H1 (cell line): ENCODE measurements at regions not wholly inside any gene's neighbourhood (a gene's known extent, or its start where the extent isn't known, plus 50 kb on each side); places are given as distances from the start of the nearest gene placed in this dataset.

ENCODE experiments used
- CTCF ChIA-PET: fragments of 300-600 bp; sonication (Branson Sonifier 250); formaldehyde crosslinking; loops from one replicate; lab custom pipeline; 2021; ENCODE audit not compliant: partially characterized antibody; lab: Charles Lee
- POLR2A ChIA-PET: fragments of 300-600 bp; sonication (Branson Sonifier 250); formaldehyde crosslinking; loops from one replicate; lab custom pipeline; 2021; ENCODE audit warnings: inconsistent platforms; ENCODE audit not compliant: partially characterized antibody; lab: Charles Lee
- DNase-seq, 2 experiments: peaks; one replicate each; pipeline versions ENCODE4 v3.0.0 to v3.0.0-alpha.2; 2010 to 2022; ENCODE audit warnings: low spot score in 2 of 2, low read depth in 1 of 2, mixed read lengths in 1 of 2
- FAIRE-seq: peaks from 2 replicates; lab custom pipeline; 2011; peaks lifted over from hg19 to GRCh38; lab: Jason Lieb, UNC
- H2AFZ ChIP-seq: 2 replicates; pipeline ENCODE4 v1.8.1; 2012; ENCODE audit warnings: low read length, inconsistent platforms
- H2AK5ac ChIP-seq: 2 replicates; pipeline ENCODE4 v1.6.1; 2013; ENCODE audit warnings: low read depth, low read length
- H2BK120ac ChIP-seq: replicated peaks from 2 replicates; pipeline ENCODE3; 2013; ENCODE audit warnings: low read depth, low read length, inconsistent platforms
- H2BK12ac ChIP-seq: 2 replicates; pipeline ENCODE4 v1.6.1; 2013; ENCODE audit warnings: low read depth, low read length
- H2BK15ac ChIP-seq: 2 replicates; pipeline ENCODE4 v1.6.1; 2013; ENCODE audit warnings: low read length
- H2BK20ac ChIP-seq: 2 replicates; pipeline ENCODE4 v1.6.1; 2013; ENCODE audit warnings: low read length
- H2BK5ac ChIP-seq: 2 replicates; pipeline ENCODE4 v1.6.1; 2013; ENCODE audit warnings: low read depth, low read length
- H3K14ac ChIP-seq: 2 replicates; pipeline ENCODE4 v1.6.1; 2013; ENCODE audit warnings: inconsistent platforms; ENCODE audit not compliant: insufficient read length
- H3K18ac ChIP-seq: 2 replicates; pipeline ENCODE4 v1.6.1; 2013; ENCODE audit warnings: low read length; ENCODE audit errors: extremely low read depth
- H3K23ac ChIP-seq: 2 replicates; pipeline ENCODE4 v1.6.1; 2013; ENCODE audit warnings: inconsistent platforms; ENCODE audit not compliant: insufficient read length
- H3K23me2 ChIP-seq: 2 replicates; pipeline ENCODE4 v1.6.1; 2013; ENCODE audit warnings: low read depth, low read length
- H3K27ac ChIP-seq: 2 replicates; pipeline ENCODE4 v1.6.1; 2011; ENCODE audit warnings: low read depth, low read length, inconsistent platforms
- H3K27me3 ChIP-seq, 4 experiments: replicated peaks in 1 of 4; 1 replicate in 1 of 4; 2 replicates in 3 of 4; pipeline versions ENCODE4 v1.6.1 to v1.8.1; 2011 to 2013; ENCODE audit warnings: low read length in 3 of 4, mild to moderate bottlenecking in 3 of 4, inconsistent platforms in 2 of 4, mixed read lengths in 2 of 4, moderate library complexity in 1 of 4; ENCODE audit not compliant: control insufficient read depth in 3 of 4, insufficient read depth in 3 of 4; ENCODE audit errors: extremely low read depth in 1 of 4
- H3K36me3 ChIP-seq, 4 experiments: 2 replicates each; pipeline versions ENCODE4 v1.6.1 to v1.8.1; 2011 to 2013; ENCODE audit warnings: mild to moderate bottlenecking in 4 of 4, low read length in 3 of 4, moderate library complexity in 2 of 4, control low read depth in 1 of 4, inconsistent platforms in 1 of 4; ENCODE audit not compliant: insufficient read depth in 4 of 4, control insufficient read depth in 2 of 4
- H3K4ac ChIP-seq: replicated peaks from 2 replicates; pipeline ENCODE3; 2013; ENCODE audit warnings: low read length, low read depth, mixed read lengths, inconsistent platforms; ENCODE audit not compliant: insufficient read length
- H3K4me1 ChIP-seq, 4 experiments: replicated peaks in 1 of 4; 1 replicate in 1 of 4; 2 replicates in 3 of 4; pipeline versions ENCODE4 v1.6.1 to v1.8.1; 2011 to 2013; ENCODE audit warnings: low read length in 3 of 4, inconsistent platforms in 2 of 4, mixed read lengths in 1 of 4; ENCODE audit not compliant: insufficient read depth in 4 of 4, control insufficient read depth in 3 of 4
- H3K4me2 ChIP-seq, 2 experiments: 2 replicates each; pipeline versions ENCODE4 v1.6.1 to v1.8.1; 2011 to 2013; ENCODE audit warnings: low read depth in 2 of 2, low read length in 2 of 2, control low read depth in 1 of 2, inconsistent platforms in 1 of 2, mild to moderate bottlenecking in 1 of 2; ENCODE audit not compliant: insufficient read depth in 1 of 2
- H3K4me3 ChIP-seq, 4 experiments: fragments of 200-600, 300-600 bp in 1 of 4; sonication (generic), shearing (Covaris generic), sonication (Bioruptor Twin) in 1 of 4; 2 replicates each; pipeline versions ENCODE4 v1.5.1 to v1.8.1; 2011 to 2016; ENCODE audit warnings: low read length in 4 of 4, low read depth in 3 of 4, control low read depth in 2 of 4, inconsistent platforms in 2 of 4, mild to moderate bottlenecking in 2 of 4, mixed read lengths in 1 of 4, moderate library complexity in 1 of 4; ENCODE audit not compliant: insufficient read depth in 2 of 4; ENCODE audit errors: extremely low read depth in 1 of 4
- H3K56ac ChIP-seq: replicated peaks from 2 replicates; pipeline ENCODE3; 2013; ENCODE audit warnings: low read depth, mild to moderate bottlenecking, mixed read lengths, low read length, inconsistent platforms; ENCODE audit not compliant: insufficient read length
- H3K79me1 ChIP-seq: 2 replicates; pipeline ENCODE4 v1.6.1; 2013; ENCODE audit warnings: low read depth, low read length, control low read depth
- H3K79me2 ChIP-seq, 2 experiments: 2 replicates each; pipeline versions ENCODE4 v1.6.1 to v1.8.1; 2012 to 2013; ENCODE audit warnings: low read length in 2 of 2, mild to moderate bottlenecking in 2 of 2, inconsistent platforms in 1 of 2; ENCODE audit not compliant: insufficient read depth in 2 of 2, control insufficient read depth in 1 of 2
- H3K9ac ChIP-seq, 4 experiments: replicated peaks in 1 of 4; 1 replicate in 1 of 4; 2 replicates in 3 of 4; pipeline versions ENCODE4 v1.6.1 to v1.8.1; 2011 to 2013; ENCODE audit warnings: low read depth in 3 of 4, low read length in 3 of 4, control low read depth in 2 of 4, mild to moderate bottlenecking in 2 of 4, moderate library complexity in 2 of 4, inconsistent platforms in 1 of 4; ENCODE audit errors: extremely low read depth in 1 of 4
- H3K9me3 ChIP-seq, 2 experiments: 2 replicates each; pipeline versions ENCODE4 v1.6.1 to v1.8.1; 2012 to 2013; ENCODE audit warnings: mild to moderate bottlenecking in 2 of 2, moderate library complexity in 2 of 2, control low read depth in 1 of 2, inconsistent platforms in 1 of 2, low read depth in 1 of 2, low read length in 1 of 2, mixed read lengths in 1 of 2; ENCODE audit not compliant: insufficient read depth in 2 of 2
- H4K20me1 ChIP-seq, 2 experiments: replicated peaks in 1 of 2; 2 replicates each; pipeline versions ENCODE3 to v1.8.1; 2011 to 2013; ENCODE audit warnings: inconsistent platforms in 2 of 2, low read length in 2 of 2, mild to moderate bottlenecking in 1 of 2; ENCODE audit not compliant: insufficient read depth in 2 of 2, control insufficient read depth in 1 of 2
- H4K5ac ChIP-seq: 2 replicates; pipeline ENCODE4 v1.6.1; 2013; ENCODE audit warnings: low read length, low read depth, mixed read lengths, inconsistent platforms; ENCODE audit not compliant: insufficient read length
- H4K8ac ChIP-seq: 2 replicates; pipeline ENCODE4 v1.8.0; 2013; ENCODE audit warnings: mild to moderate bottlenecking, moderate library complexity, low read length, inconsistent platforms; ENCODE audit not compliant: insufficient read depth; ENCODE audit errors: extremely low read depth
- H4K91ac ChIP-seq: replicated peaks from 2 replicates; pipeline ENCODE3; 2013; ENCODE audit warnings: low read length, mixed read lengths, inconsistent platforms; ENCODE audit not compliant: insufficient read length
- CBX8 ChIP-seq: fragments of 300-800, 300-1000 bp; sonication (generic); IDR thresholded peaks from 2 replicates; pipeline ENCODE4 v1.7.1; 2016; ENCODE audit warnings: low read depth, low read length, borderline replicate concordance
- SIN3A ChIP-seq, 2 experiments: IDR thresholded peaks in 1 of 2; conservative IDR thresholded peaks in 1 of 2; 2 replicates each; pipeline ENCODE4 v1.6.1; 2011 to 2012; ENCODE audit warnings: low read length in 2 of 2, improper control_type of control experiment in 1 of 2, low read depth in 1 of 2, mild to moderate bottlenecking in 1 of 2
- WGBS, 2 experiments: shearing (Covaris generic) in 1 of 2; methylation state at CpG; one replicate each; pipeline versions ENCODE4 v1.1.6 to v1.1.7; 2013 to 2015; ENCODE audit warnings: low lambda C conversion rate in 2 of 2, mixed read lengths in 2 of 2, inconsistent platforms in 1 of 2, low coverage in 1 of 2, missing lambda C conversion rate in 1 of 2; ENCODE audit not compliant: insufficient replicate concordance in 2 of 2, insufficient coverage in 1 of 2, insufficient read length in 1 of 2; ENCODE audit errors: extremely low coverage in 1 of 2, missing lambda C conversion rate in 1 of 2; 5-methylcytosine and 5-hydroxymethylcytosine counted together

- Histone ChIP-seq H3K14ac (no peak overlapping the region), H3K23me2 (no peaks in the 10 kb centered on the region), H3K79me1 (no peaks in the 10 kb centered on the region), H4K5ac (no peak overlapping the region), H3K23ac (no peak overlapping the region), H3K4me1 (peaks cover 0 to 9% (median 1%) of the 10 kb centered on the region in 4 experiments; a peak in 2 of 7 replicates), H3K27ac (no peak overlapping the region), H2BK15ac (no peak overlapping the region), H2BK120ac (no peak overlapping the region), H4K20me1 (no peaks in the 10 kb centered on the region), H3K4me2 (no peak overlapping the region), H4K91ac (no peak overlapping the region), H3K56ac (no peak overlapping the region), H3K4me3 (no peak overlapping the region), H2BK20ac (no peak overlapping the region), H2AK5ac (no peak overlapping the region), H4K8ac (no peak overlapping the region), H3K27me3 (no peaks in the 10 kb centered on the region), H2AFZ (no peak overlapping the region), H3K4ac (no peak overlapping the region), H3K36me3 (no peaks in the 10 kb centered on the region), H2BK5ac (no peak overlapping the region), H3K79me2 (no peaks in the 10 kb centered on the region), H3K9ac (no peak overlapping the region), H3K9me3 (peaks cover 0 to 6% of the 10 kb centered on the region in 2 experiments; a peak in 1 of 4 replicates), H3K18ac (no peak overlapping the region), H2BK12ac (no peak overlapping the region)
- ChIA-PET POLR2A (interaction anchor here (1.3 kb wide), 1 partner anchor 12 kb away, joined by 5 read pairs; no protein-coding TSS in a partner anchor), CTCF (interaction anchor here (1.2 kb wide), 1 partner anchor 20 kb away, joined by 3 read pairs; no protein-coding TSS in a partner anchor)
- DNase-seq (no peak), FAIRE-seq (no peak)
- 95% methylated on average over 6 of the region's 6 CpGs; no CpG with 5 or more reads in 1 of the 2 experiments for WGBS, 2 experiments
- no peak for TF ChIP-seq CBX8
- TF ChIP-seq SIN3A (conservative IDR thresholded peaks at IDR 0.05 in 1 of 2, IDR thresholded peaks at IDR 0.05 in 1 of 2; ENCODE audit: low read depth in 1 of 2, low read length in 2 of 2) = no peak
Measured at GRCh38 chr10:118520116-118520742, 75.2 kb downstream of the PRLHR start.
